Fibroblast of the aortic adventitia (primary cell): ENCODE measurements at regions not wholly inside any gene's neighbourhood (a gene's known extent, or its start where the extent isn't known, plus 50 kb on each side); places are given as distances from the start of the nearest gene placed in this dataset.

ENCODE experiments used
- DNase-seq: peaks from one replicate; pipeline ENCODE4 v3.0.0-alpha.2; 2010; ENCODE audit warnings: low read depth
- H3K4me3 ChIP-seq: 2 replicates; pipeline ENCODE4 v1.5.1; 2011; ENCODE audit warnings: low read depth, mild to moderate bottlenecking, control low read depth, low read length, moderate library complexity
- CTCF ChIP-seq: IDR thresholded peaks from 2 replicates; pipeline ENCODE4 v1.5.1; 2011; ENCODE audit warnings: mild to moderate bottlenecking, low read length, control low read depth, inconsistent platforms; ENCODE audit not compliant: insufficient read depth

- no peak overlapping the region for H3K4me3 ChIP-seq
- no peak for TF ChIP-seq CTCF
- no peak for DNase-seq
Measured at GRCh38 chr18:55138401-55138800, 179.1 kb upstream of the CCDC68 start.

- no peak overlapping the region for H3K4me3 ChIP-seq
- peak; percentile 34 for DNase-seq
- no peak for TF ChIP-seq CTCF
Measured at GRCh38 chr18:55137602-55138001, 178.3 kb upstream of the CCDC68 start.

- peak; percentile 37 for DNase-seq
- TF ChIP-seq CTCF, result no peak
- H3K4me3 ChIP-seq, result no peak overlapping the region
Measured at GRCh38 chr18:55136864-55137263, 177.6 kb upstream of the CCDC68 start.

- TF ChIP-seq CTCF, result no peak
- no peak for DNase-seq
- no peak overlapping the region for H3K4me3 ChIP-seq
Measured at GRCh38 chr18:55136258-55136657, 177.0 kb upstream of the CCDC68 start.

- no peak overlapping the region for H3K4me3 ChIP-seq
- no peak for DNase-seq
- no peak for TF ChIP-seq CTCF
Measured at GRCh38 chr18:55133378-55133777, 174.1 kb upstream of the CCDC68 start.

GRCh38 chr18:55128437-55128836 is 169.2 kb upstream of the CCDC68 start:
- TF ChIP-seq CTCF, result no peak
- no peak for DNase-seq
- no peak overlapping the region for H3K4me3 ChIP-seq

GRCh38 chr18:55124078-55124763 is 165.0 kb upstream of the CCDC68 start:
- DNase-seq, result peak; percentile 8
- TF ChIP-seq CTCF, result no peak
- no peak overlapping the region for H3K4me3 ChIP-seq
